ENCODE measurements at regions not wholly inside any gene's neighbourhood (a gene's known extent, or its start where the extent isn't known, plus 50 kb on each side); places are given as distances from the start of the nearest gene placed in this dataset.
"Not testable (repeated sequence)": the region's sequence is repeated elsewhere in the genome, so short reads cannot be mapped to it uniquely, and the experiment has no call there.

DNA sequence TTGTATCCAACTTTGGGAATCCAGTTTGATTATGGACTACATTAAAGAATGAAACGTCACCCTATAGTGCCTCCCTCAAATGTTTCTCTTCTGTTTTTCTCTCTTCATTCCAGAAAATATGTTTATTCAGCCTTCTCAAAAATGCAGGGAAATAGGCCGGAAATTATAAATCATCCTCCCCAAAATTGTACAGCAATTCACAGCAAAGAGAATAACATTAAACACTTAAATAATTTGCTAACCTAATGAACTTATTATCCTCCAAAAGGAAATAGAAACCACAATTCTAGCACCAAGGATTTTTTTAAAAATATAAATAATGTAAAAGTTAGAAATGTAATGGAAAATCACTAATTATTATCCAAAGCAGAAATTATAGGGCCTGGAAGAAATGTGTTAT, 115.9 kb upstream of the CCNG1 start:
- no peak for TF ChIP-seq CTCF (conservative IDR thresholded peaks at IDR 0.05)
- H3K27ac Mint-ChIP-seq, result no peak overlapping the region
- DNase-seq (ENCODE audit: extremely low spot score, unreplicated experiment), result no peak

GRCh38 chr5:163330723-163331668, 106.4 kb upstream of the CCNG1 start:
- Mint-ChIP-seq H3K9me3 (no peaks in the 10 kb centered on the region), H3K4me3 (no peak overlapping the region), H3K4me1 (ENCODE audit: unreplicated experiment) (no peaks in the 10 kb centered on the region), H3K36me3 (no peaks in the 10 kb centered on the region), H3K27ac (no peak overlapping the region), H3K27me3 (no peaks in the 10 kb centered on the region)
- TF ChIP-seq CTCF (conservative IDR thresholded peaks at IDR 0.05), result no peak
- no peak for DNase-seq (ENCODE audit: extremely low spot score, unreplicated experiment)

More for the DNA sequence above, 115.9 kb upstream of the CCNG1 start:
- H3K27me3 Mint-ChIP-seq, result no peaks in the 10 kb centered on the region
- H3K4me3 Mint-ChIP-seq, result no peak overlapping the region
- no peaks in the 10 kb centered on the region for H3K9me3 Mint-ChIP-seq
- H3K36me3 Mint-ChIP-seq, result no peaks in the 10 kb centered on the region
- no peaks in the 10 kb centered on the region for H3K4me1 Mint-ChIP-seq (ENCODE audit: unreplicated experiment)

DNA sequence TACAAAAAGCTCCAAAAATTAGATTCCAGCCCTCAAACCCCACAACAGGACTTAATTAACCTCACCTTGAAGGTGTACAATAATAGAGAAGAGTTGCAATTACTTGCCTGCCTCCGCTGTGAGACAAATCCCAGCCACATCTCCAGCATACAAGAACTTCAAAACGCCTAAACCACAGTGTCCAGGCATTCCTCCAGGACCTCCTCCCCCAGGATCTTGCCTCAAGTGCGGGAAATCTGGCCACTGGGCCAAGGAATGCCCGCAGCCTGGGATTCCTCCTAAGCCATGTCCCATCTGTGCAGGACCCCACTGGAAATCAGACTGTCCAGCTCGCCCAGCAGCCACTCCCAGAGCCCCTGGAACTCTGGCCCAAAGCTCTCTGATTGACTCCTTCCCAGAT, 101.3 kb upstream of the CCNG1 start:
- not testable (repeated sequence) for H3K4me3 Mint-ChIP-seq; H3K4me1 Mint-ChIP-seq (ENCODE audit: unreplicated experiment); H3K9me3 Mint-ChIP-seq; H3K36me3 Mint-ChIP-seq; DNase-seq (ENCODE audit: extremely low spot score, unreplicated experiment); H3K27ac Mint-ChIP-seq; H3K27me3 Mint-ChIP-seq

- H3K27me3 Mint-ChIP-seq, result no peaks in the 10 kb centered on the region
- no peak overlapping the region for H3K4me3 Mint-ChIP-seq
These were observed 98.2 kb upstream of the CCNG1 start for GRCh38 chr5:163339148-163339547.

GRCh38 chr5:163340378-163340777, 97.0 kb upstream of the CCNG1 start:
- not testable (repeated sequence) for H3K36me3 Mint-ChIP-seq; H3K27ac Mint-ChIP-seq; H3K4me1 Mint-ChIP-seq (ENCODE audit: unreplicated experiment); DNase-seq (ENCODE audit: extremely low spot score, unreplicated experiment); H3K4me3 Mint-ChIP-seq; H3K27me3 Mint-ChIP-seq; H3K9me3 Mint-ChIP-seq

More at GRCh38 chr5:163339148-163339547, 98.2 kb upstream of the CCNG1 start:
- TF ChIP-seq CTCF (conservative IDR thresholded peaks at IDR 0.05), result no peak
- Mint-ChIP-seq H3K27ac (no peak overlapping the region), H3K9me3 (no peaks in the 10 kb centered on the region), H3K4me1 (ENCODE audit: unreplicated experiment) (no peaks in the 10 kb centered on the region), H3K36me3 (no peaks in the 10 kb centered on the region)
- no peak for DNase-seq (ENCODE audit: extremely low spot score, unreplicated experiment)

GRCh38 chr5:163342306-163342705, 95.1 kb upstream of the CCNG1 start:
- Mint-ChIP-seq H3K27ac (no peak overlapping the region), H3K4me1 (ENCODE audit: unreplicated experiment) (no peaks in the 10 kb centered on the region), H3K4me3 (no peak overlapping the region), H3K27me3 (no peaks in the 10 kb centered on the region), H3K36me3 (no peaks in the 10 kb centered on the region), H3K9me3 (no peaks in the 10 kb centered on the region)
- TF ChIP-seq CTCF (conservative IDR thresholded peaks at IDR 0.05), result no peak
- no peak for DNase-seq (ENCODE audit: extremely low spot score, unreplicated experiment)

Measured in type B pancreatic cell (in vitro differentiated cells).